ENCODE measurements at regions not wholly inside any gene's neighbourhood (a gene's known extent, or its start where the extent isn't known, plus 50 kb on each side); places are given as distances from the start of the nearest gene placed in this dataset.

DNA sequence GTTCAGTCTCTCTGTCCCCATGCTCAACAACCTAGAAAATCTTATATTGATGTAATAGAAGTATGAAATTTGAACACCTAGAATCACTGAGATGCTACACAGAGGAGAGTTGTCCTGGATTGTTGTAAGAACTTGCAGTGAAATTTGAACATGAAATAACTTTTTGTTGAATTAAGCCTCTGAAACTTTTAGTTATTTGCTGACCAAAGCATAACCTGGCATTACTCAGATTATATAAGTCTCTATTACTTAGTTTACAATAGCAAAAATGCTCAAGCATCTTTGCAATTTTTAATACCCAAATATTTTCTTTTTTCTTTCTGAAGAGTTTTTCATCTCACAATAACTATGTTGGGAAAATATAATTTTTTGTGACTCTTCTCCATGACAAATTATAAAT lies 630.7 kb upstream of the ACO1 start:
- TF ChIP-seq, protein P1, sequence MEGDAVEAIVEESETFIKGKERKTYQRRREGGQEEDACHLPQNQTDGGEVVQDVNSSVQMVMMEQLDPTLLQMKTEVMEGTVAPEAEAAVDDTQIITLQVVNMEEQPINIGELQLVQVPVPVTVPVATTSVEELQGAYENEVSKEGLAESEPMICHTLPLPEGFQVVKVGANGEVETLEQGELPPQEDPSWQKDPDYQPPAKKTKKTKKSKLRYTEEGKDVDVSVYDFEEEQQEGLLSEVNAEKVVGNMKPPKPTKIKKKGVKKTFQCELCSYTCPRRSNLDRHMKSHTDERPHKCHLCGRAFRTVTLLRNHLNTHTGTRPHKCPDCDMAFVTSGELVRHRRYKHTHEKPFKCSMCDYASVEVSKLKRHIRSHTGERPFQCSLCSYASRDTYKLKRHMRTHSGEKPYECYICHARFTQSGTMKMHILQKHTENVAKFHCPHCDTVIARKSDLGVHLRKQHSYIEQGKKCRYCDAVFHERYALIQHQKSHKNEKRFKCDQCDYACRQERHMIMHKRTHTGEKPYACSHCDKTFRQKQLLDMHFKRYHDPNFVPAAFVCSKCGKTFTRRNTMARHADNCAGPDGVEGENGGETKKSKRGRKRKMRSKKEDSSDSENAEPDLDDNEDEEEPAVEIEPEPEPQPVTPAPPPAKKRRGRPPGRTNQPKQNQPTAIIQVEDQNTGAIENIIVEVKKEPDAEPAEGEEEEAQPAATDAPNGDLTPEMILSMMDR (IDR thresholded peaks at IDR 0.05; ENCODE audit: low read length) = no peak
- TF ChIP-seq EZH2 (IDR thresholded peaks at IDR 0.05; ENCODE audit: borderline replicate concordance, low read length) = no peak
